ENCODE measurements at regions not wholly inside any gene's neighbourhood (a gene's known extent, or its start where the extent isn't known, plus 50 kb on each side); places are given as distances from the start of the nearest gene placed in this dataset.

- TF ChIP-seq EZH2phosphoT487 (IDR thresholded peaks at IDR 0.05; ENCODE audit: borderline replicate concordance, low read length) (no peak), EZH2 (IDR thresholded peaks at IDR 0.05; ENCODE audit: low read length, unreplicated experiment) (no peak)
These were observed 671.7 kb upstream of the GOT2 start for GRCh38 chr16:59405802-59406201.

All from PC-3 (cell line).